ENCODE measurements at regions not wholly inside any gene's neighbourhood (a gene's known extent, or its start where the extent isn't known, plus 50 kb on each side); places are given as distances from the start of the nearest gene placed in this dataset.

DNA sequence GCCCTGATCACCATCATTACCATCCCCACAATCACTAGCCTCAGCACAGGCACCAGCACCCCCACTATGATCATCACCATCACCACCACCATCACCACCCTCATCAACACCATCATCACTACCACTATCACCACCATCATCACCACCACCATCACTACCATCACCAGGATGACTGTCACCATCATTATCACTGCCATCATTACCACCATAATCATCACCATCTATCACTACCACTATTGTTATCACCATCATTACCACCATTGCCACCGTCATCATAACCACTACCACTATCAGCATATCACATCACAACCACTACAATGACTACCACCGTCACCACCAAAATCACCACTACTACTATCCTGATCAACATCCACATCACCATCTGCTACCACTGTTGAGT is 57.3 kb upstream of the CASZ1 start:
- DNase-seq (ENCODE audit: low read depth) = no peak

DNA sequence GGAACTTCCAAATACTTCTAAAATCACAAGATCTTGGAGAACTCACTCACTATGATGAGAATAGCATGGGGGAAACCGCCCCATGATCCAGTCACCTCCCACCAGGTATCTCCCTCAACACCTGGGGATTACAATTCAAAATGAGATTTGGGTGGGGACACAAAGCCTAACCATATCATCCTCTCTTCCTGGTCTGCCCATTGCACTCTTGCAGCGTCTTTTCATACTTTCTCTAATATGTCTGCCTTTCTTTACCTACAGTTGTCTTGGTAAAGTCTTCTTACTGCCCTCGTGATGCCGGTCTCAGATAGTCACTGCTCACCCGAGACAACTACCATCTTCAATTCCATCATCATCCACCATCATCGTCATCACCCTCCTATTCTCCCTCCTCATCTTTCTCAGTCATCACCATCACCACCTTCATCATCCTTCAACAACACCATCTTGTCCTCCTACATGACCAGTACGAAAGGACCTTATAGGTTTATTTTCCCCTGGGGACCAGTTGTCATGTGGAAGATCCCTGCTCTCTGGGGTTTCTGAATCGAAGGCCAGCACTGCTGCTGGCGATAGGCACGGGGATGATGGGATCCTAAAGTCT is 58.5 kb upstream of the CASZ1 start:
- TF ChIP-seq, protein P1, sequence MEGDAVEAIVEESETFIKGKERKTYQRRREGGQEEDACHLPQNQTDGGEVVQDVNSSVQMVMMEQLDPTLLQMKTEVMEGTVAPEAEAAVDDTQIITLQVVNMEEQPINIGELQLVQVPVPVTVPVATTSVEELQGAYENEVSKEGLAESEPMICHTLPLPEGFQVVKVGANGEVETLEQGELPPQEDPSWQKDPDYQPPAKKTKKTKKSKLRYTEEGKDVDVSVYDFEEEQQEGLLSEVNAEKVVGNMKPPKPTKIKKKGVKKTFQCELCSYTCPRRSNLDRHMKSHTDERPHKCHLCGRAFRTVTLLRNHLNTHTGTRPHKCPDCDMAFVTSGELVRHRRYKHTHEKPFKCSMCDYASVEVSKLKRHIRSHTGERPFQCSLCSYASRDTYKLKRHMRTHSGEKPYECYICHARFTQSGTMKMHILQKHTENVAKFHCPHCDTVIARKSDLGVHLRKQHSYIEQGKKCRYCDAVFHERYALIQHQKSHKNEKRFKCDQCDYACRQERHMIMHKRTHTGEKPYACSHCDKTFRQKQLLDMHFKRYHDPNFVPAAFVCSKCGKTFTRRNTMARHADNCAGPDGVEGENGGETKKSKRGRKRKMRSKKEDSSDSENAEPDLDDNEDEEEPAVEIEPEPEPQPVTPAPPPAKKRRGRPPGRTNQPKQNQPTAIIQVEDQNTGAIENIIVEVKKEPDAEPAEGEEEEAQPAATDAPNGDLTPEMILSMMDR (IDR thresholded peaks at IDR 0.05; ENCODE audit: low read length, missing control alignments) = no peak

More for the DNA sequence above, 57.3 kb upstream of the CASZ1 start:
- TF ChIP-seq, protein P1 (IDR thresholded peaks at IDR 0.05; ENCODE audit: low read length, missing control alignments) = no peak
- no peak overlapping the region for H3K4me3 ChIP-seq (replicated peaks; ENCODE audit: low read depth, low read length)

DNA sequence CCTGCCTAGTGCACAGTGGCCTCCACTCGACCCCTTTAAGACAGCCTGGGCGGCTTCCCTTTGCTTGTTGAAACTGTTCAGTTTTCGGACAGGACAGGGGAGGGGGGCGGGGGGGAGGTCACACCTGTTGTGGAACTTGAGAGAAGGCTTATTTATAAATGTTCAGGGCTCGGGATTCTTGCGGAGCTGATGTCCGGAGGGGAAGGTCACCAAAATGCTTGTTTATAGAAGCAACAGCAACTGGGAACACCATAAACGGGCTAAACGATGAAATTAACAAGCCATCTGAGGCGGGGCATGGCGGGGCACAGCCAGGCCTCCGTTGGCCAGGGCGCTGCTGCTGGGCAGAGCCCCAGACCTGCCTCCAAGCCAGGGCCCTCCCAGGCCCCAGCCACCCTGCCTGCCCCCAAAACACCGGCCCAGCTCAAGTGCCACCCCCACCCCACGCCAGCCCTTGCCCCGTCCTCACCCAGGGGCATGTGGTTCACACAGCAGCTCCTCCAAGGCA is 59.8 kb upstream of the CASZ1 start:
- TF ChIP-seq, protein P1 (IDR thresholded peaks at IDR 0.05; ENCODE audit: low read length, missing control alignments) = no peak
- no peak overlapping the region for H3K4me3 ChIP-seq (replicated peaks; ENCODE audit: low read depth, low read length)
- no peak for DNase-seq (ENCODE audit: low read depth)

More for the DNA sequence above, 58.5 kb upstream of the CASZ1 start:
- no peak for DNase-seq (ENCODE audit: low read depth)
- H3K4me3 ChIP-seq (replicated peaks; ENCODE audit: low read depth, low read length) = no peak overlapping the region

DNA sequence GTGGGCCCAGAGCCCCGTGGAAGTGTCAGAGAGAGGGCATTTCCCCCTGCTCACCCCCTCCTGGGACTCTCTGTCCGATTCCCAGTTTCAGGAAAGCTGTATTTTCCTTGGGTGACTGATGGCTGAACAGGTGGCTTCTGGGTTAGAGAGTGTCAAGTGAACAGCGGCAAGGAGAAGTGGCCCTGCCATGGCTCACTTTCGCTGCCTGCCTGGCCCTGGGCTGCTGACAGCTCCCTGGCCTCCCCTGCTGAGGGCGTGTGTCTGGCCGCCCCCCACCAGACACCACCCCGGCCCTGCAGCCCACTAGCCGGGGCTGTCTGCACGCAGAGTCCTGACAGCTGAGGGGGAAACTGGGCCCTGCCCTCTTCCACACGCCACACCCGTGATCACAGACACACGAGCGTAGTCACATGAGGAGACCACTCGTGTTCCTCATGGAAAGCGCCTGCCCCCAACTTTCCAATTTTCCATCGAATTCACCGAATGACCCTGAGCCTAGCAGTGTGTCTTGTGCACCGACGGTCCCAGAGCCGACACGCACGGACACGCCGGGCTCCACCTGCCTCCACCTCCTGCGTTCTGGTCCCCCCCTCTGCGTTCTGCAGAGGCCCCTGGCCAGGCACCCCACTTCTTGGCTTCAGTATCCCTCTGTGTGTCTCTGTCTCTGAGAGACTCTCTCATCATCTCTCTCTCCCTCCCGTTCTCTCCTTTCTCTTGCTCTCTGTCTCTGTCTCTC is 60.6 kb upstream of the CASZ1 start:
- TF ChIP-seq, protein P1 (IDR thresholded peaks at IDR 0.05; ENCODE audit: low read length, missing control alignments) = no peak
- DNase-seq (ENCODE audit: low read depth) = no peak
- no peak overlapping the region for H3K4me3 ChIP-seq (replicated peaks; ENCODE audit: low read depth, low read length)

DNA sequence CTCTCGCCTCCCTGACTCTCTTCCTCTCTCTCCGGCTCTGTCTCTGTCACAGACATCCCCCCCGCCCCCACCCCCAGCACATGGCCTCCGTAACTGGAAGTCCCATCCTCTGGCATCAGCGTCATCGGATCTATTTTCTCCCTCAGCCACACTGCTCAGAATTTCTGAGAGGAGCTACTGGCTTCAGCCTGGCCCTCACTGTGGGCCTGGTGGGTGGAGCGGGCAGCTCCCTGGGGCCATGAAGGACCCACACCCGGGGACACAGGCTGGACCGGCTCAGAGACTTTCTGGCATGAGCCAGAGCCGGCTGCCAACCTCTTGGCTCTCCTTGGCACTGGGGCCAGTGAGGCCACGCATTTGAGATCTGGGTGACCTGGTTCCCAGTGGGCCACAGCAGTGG is 61.2 kb upstream of the CASZ1 start:
- DNase-seq (ENCODE audit: low read depth) = no peak
- TF ChIP-seq, protein P1 (IDR thresholded peaks at IDR 0.05; ENCODE audit: low read length, missing control alignments) = no peak
- H3K4me3 ChIP-seq (replicated peaks; ENCODE audit: low read depth, low read length) = no peak overlapping the region

DNA sequence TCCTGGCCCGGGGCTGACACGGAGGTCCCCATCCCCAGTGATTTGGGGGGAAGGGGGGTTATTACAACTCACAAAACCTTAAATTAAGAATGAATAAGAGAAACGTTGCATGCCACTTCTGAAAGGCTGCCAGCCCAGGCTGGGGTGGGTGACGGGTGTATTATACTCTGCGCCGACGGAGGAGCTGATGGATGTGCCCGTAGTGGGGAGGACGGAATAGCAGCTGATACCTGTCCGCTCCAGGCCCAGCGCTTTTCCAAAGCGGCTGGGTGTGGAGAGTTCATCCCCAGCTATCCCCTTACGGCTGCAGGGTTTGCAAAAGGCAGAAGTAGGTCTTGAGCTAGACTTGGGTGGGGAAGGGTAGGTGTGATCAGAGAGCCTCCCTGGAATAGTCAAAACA is 63.8 kb upstream of the CASZ1 start:
- no peak for DNase-seq (ENCODE audit: low read depth)
- TF ChIP-seq, protein P1 (IDR thresholded peaks at IDR 0.05; ENCODE audit: low read length, missing control alignments) = no peak
- H3K4me3 ChIP-seq (replicated peaks; ENCODE audit: low read depth, low read length) = no peak overlapping the region

Data from fibroblast of pulmonary artery (primary cell).